SH-SY5Y (cell line): ENCODE measurements at regions not wholly inside any gene's neighbourhood (a gene's known extent, or its start where the extent isn't known, plus 50 kb on each side); places are given as distances from the start of the nearest gene placed in this dataset.
A peak's percentile ranks its signal among the peaks of the same experiment; 100 is the strongest.

ENCODE experiments used
- GATA2 ChIP-seq: IDR thresholded peaks from 2 replicates; pipeline ENCODE4 v1.6.1; 2011; ENCODE audit warnings: mild to moderate bottlenecking, low read depth, low read length
- GATA3 ChIP-seq: IDR thresholded peaks from 2 replicates; pipeline ENCODE4 v1.6.1; 2011; ENCODE audit warnings: low read depth, mild to moderate bottlenecking, low read length, moderate library complexity

GRCh38 chr11:27196203-27196897 lies 155.7 kb downstream of the BBOX1 start:
- TF ChIP-seq GATA3 = peak; percentile 66; the same call in 1 of the 2 replicates
- peak; percentile 55 for TF ChIP-seq GATA2
